CD14-positive monocyte (primary cell): ENCODE measurements at regions not wholly inside any gene's neighbourhood (a gene's known extent, or its start where the extent isn't known, plus 50 kb on each side); places are given as distances from the start of the nearest gene placed in this dataset.
A peak's percentile ranks its signal among the peaks of the same experiment; 100 is the strongest.

Experiments used
- DNase-seq, 3 donors: peaks; one replicate each; pipeline ENCODE4 v3.0.0-alpha.2; 2011 to 2022
- H2AFZ ChIP-seq: 2 replicates; pipeline ENCODE4 v1.6.0; 2012; ENCODE audit warnings: mild to moderate bottlenecking, low read depth, low read length, inconsistent platforms; ENCODE audit not compliant: insufficient read depth, poor library complexity, severe bottlenecking
- H3K27ac ChIP-seq, 2 donors: 1 replicate in 1 of 2; 2 replicates in 1 of 2; pipeline ENCODE4 v1.5.1; 2012 to 2013; ENCODE audit warnings: low read length in 2 of 2, control low read depth in 1 of 2, inconsistent platforms in 1 of 2, low read depth in 1 of 2, mild to moderate bottlenecking in 1 of 2
- H3K27me3 ChIP-seq, 2 donors: one replicate each; pipeline versions ENCODE4 v1.6.0 to v1.6.1; 2011 to 2013; ENCODE audit warnings: low read length in 2 of 2; ENCODE audit not compliant: control insufficient read depth in 2 of 2, insufficient read depth in 2 of 2
- H3K36me3 ChIP-seq, 2 donors: replicated peaks in 1 of 2; 1 replicate in 1 of 2; 2 replicates in 1 of 2; pipeline versions ENCODE4 v1.5.1 to v1.6.1; 2012 to 2013; ENCODE audit warnings: low read length in 2 of 2, control low read depth in 1 of 2, inconsistent platforms in 1 of 2, mild to moderate bottlenecking in 1 of 2; ENCODE audit not compliant: insufficient read depth in 2 of 2, control insufficient read depth in 1 of 2
- H3K4me1 ChIP-seq, 2 donors: 1 replicate in 1 of 2; 2 replicates in 1 of 2; pipeline versions ENCODE4 v1.5.1 to v1.6.1; 2012 to 2013; ENCODE audit warnings: low read length in 2 of 2, control low read depth in 1 of 2, inconsistent platforms in 1 of 2, mild to moderate bottlenecking in 1 of 2, moderate library complexity in 1 of 2; ENCODE audit not compliant: insufficient read depth in 2 of 2, control insufficient read depth in 1 of 2
- H3K4me2 ChIP-seq: replicated peaks from 2 replicates; pipeline ENCODE3; 2012; ENCODE audit warnings: low read length, moderate library complexity, mild to moderate bottlenecking; ENCODE audit not compliant: poor library complexity, severe bottlenecking; ENCODE audit errors: extremely low read depth
- H3K4me3 ChIP-seq, 3 experiments: fragments of 200-600 bp in 1 of 3; sonication (generic) in 1 of 3; replicated peaks in 1 of 3; 1 replicate in 2 of 3; 2 replicates in 1 of 3; pipeline ENCODE4 v1.5.1; 2011 to 2013; ENCODE audit warnings: low read length in 3 of 3, mild to moderate bottlenecking in 3 of 3, control low read depth in 2 of 3, low read depth in 2 of 3, inconsistent platforms in 1 of 3, moderate library complexity in 1 of 3
- H3K79me2 ChIP-seq: 2 replicates; pipeline ENCODE4 v1.6.0; 2012; ENCODE audit warnings: mild to moderate bottlenecking, control low read depth, inconsistent platforms, low read length, moderate library complexity; ENCODE audit not compliant: insufficient read depth
- H3K9ac ChIP-seq: 2 replicates; pipeline ENCODE4 v1.6.0; 2017; ENCODE audit warnings: low read length, mild to moderate bottlenecking; ENCODE audit not compliant: insufficient read depth, poor library complexity, severe bottlenecking
- H3K9me3 ChIP-seq, 2 donors: replicated peaks in 1 of 2; 1 replicate in 1 of 2; 2 replicates in 1 of 2; pipeline versions ENCODE4 v1.5.1 to v1.6.1; 2012 to 2013; ENCODE audit warnings: low read length in 2 of 2, control low read depth in 1 of 2; ENCODE audit not compliant: control insufficient read depth in 1 of 2, insufficient read depth in 1 of 2
- H4K20me1 ChIP-seq: 2 replicates; pipeline ENCODE4 v1.6.0; 2012; ENCODE audit warnings: mild to moderate bottlenecking, low read length, control low read depth, moderate library complexity; ENCODE audit not compliant: insufficient read depth
- H3K27ac Mint-ChIP-seq, 7 donors: one replicate each; pipeline ENCODE4 v1.8.0; 2020; ENCODE audit warnings: mild to moderate bottlenecking in 7 of 7, mixed read lengths in 7 of 7, moderate library complexity in 6 of 7, inconsistent platforms in 2 of 7
- H3K27me3 Mint-ChIP-seq, 3 donors: one replicate each; pipeline ENCODE4 v1.8.0; 2021 to 2022; ENCODE audit warnings: low read depth in 3 of 3, mild to moderate bottlenecking in 3 of 3, mixed read lengths in 3 of 3, moderate library complexity in 3 of 3, inconsistent platforms in 1 of 3
- H3K36me3 Mint-ChIP-seq, 2 donors: one replicate each; pipeline ENCODE4 v1.8.0; 2020; ENCODE audit warnings: mixed read lengths in 2 of 2, inconsistent platforms in 1 of 2, mild to moderate bottlenecking in 1 of 2
- H3K4me1 Mint-ChIP-seq: one replicate; pipeline ENCODE4 v1.8.0; 2020; ENCODE audit warnings: mild to moderate bottlenecking, mixed read lengths
- H3K4me3 Mint-ChIP-seq, 2 donors: one replicate each; pipeline ENCODE4 v1.8.0; 2020; ENCODE audit warnings: mild to moderate bottlenecking in 2 of 2, mixed read lengths in 2 of 2, moderate library complexity in 1 of 2
- H3K9me3 Mint-ChIP-seq, 7 donors: one replicate each; pipeline ENCODE4 v1.8.0; 2020 to 2022; ENCODE audit warnings: mixed read lengths in 7 of 7, mild to moderate bottlenecking in 6 of 7, moderate library complexity in 6 of 7, inconsistent platforms in 2 of 7
- WGBS: methylation state at CpG from one replicate; pipeline ENCODE4 v1.1.5; 2013; ENCODE audit warnings: missing lambda C conversion rate; ENCODE audit not compliant: insufficient coverage; 5-methylcytosine and 5-hydroxymethylcytosine counted together
- intact Hi-C, 2 donors: fragments of 100-400 bp; cut with micrococcal nuclease; formaldehyde crosslinking; loops; one replicate each; pipeline versions ENCODE4 v1.15.0 to v1.15.1; 2023
- TF ChIP-seq, protein P1 (sequence below): fragments of 200-600 bp; IDR thresholded peaks from one replicate; pipeline ENCODE4 v1.8.0; 2022; ENCODE audit warnings: antibody characterized with exemption, mild to moderate bottlenecking

DNA sequence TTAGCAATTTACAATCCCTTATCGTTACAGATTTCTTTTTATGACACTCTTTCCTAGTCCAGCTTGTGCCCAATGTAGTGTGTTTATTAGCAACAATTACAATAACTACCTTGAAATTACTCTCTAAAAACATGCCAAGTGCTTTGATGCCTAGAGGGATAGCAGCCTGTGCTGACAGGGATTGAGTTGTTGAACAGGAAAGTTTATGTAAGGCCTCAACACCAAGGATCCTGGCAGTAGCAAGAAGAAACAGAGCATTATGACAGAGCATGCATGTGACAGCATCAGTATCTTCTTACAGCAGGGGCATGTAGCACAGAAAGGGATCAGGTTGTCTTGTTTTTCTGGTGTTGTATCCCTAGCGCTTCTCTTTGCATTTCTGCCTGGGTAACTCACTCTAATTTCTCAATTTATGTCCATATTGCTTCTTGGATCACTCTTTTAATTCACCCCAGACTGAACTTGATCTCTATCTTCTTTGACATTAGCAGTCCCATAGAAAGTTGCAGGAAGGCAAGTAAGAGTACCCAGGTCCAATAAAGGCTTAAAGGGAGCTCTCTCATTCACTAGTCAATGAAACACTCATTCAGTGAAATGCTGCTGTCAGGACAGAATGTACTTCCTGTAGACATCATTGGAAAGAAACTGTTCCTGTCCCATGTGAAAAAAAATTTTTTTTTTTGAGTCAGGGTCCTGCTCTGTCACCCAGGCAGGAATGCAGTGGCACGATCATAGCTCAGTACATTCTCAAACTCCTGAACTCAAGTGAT lies 220.0 kb upstream of the GRIP1 start:
- no peak overlapping the region for H2AFZ ChIP-seq
- no peaks in the 10 kb centered on the region for H3K36me3 Mint-ChIP-seq
- H3K4me3 ChIP-seq, result no peak overlapping the region
- no peak overlapping the region for H3K27ac ChIP-seq
- DNase-seq, result no peak
- H3K27me3 ChIP-seq, result no peaks in the 10 kb centered on the region
- no peak overlapping the region for H3K4me3 Mint-ChIP-seq
- peak overlapping the region in 1 of 7 donors; percentile 76 for H3K27ac Mint-ChIP-seq
- peaks cover 27% of the 10 kb centered on the region for H3K4me1 Mint-ChIP-seq
- peaks cover 0 to 4% (median 0%) of the 10 kb centered on the region in 7 donors for H3K9me3 Mint-ChIP-seq
- no peak overlapping the region for H3K9ac ChIP-seq
- H4K20me1 ChIP-seq, result no peaks in the 10 kb centered on the region
- peaks cover 13 to 18% of the 10 kb centered on the region in 2 donors for H3K4me1 ChIP-seq
- H3K27me3 Mint-ChIP-seq, result no peaks in the 10 kb centered on the region
- TF ChIP-seq, protein P1, sequence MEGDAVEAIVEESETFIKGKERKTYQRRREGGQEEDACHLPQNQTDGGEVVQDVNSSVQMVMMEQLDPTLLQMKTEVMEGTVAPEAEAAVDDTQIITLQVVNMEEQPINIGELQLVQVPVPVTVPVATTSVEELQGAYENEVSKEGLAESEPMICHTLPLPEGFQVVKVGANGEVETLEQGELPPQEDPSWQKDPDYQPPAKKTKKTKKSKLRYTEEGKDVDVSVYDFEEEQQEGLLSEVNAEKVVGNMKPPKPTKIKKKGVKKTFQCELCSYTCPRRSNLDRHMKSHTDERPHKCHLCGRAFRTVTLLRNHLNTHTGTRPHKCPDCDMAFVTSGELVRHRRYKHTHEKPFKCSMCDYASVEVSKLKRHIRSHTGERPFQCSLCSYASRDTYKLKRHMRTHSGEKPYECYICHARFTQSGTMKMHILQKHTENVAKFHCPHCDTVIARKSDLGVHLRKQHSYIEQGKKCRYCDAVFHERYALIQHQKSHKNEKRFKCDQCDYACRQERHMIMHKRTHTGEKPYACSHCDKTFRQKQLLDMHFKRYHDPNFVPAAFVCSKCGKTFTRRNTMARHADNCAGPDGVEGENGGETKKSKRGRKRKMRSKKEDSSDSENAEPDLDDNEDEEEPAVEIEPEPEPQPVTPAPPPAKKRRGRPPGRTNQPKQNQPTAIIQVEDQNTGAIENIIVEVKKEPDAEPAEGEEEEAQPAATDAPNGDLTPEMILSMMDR, result no peak
- WGBS, result no CpG with 5 or more reads among the region's 3 CpGs
- H3K36me3 ChIP-seq, result no peaks in the 10 kb centered on the region
- intact Hi-C loops, result no loop called here
- H3K9me3 ChIP-seq, result no peaks in the 10 kb centered on the region
- no peaks in the 10 kb centered on the region for H3K79me2 ChIP-seq
- no peak overlapping the region for H3K4me2 ChIP-seq

DNA sequence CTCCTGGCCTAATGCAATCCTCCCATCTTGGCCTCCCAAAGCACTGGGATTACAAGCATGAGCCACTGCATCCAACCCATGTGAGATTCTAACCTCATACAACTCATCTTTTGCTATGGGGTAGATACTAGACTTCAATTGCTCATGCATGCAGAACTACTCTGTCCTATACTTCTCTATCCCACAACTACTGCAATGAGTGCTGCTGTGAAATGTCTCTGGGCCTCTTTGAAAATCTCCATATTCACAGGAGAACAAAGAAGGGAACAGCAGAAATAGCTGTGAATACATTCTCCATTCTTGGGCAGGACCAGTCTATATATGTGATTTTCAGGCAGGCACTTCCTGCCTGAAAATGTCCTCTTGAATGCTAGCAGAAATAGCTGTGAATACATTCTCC lies 220.7 kb upstream of the GRIP1 start:
- no peak for DNase-seq
- Mint-ChIP-seq H3K9me3 (peaks cover 0 to 2% (median 0%) of the 10 kb centered on the region in 7 donors), H3K27ac (no peak overlapping the region), H3K36me3 (no peaks in the 10 kb centered on the region), H3K4me3 (no peak overlapping the region), H3K27me3 (no peaks in the 10 kb centered on the region), H3K4me1 (peaks cover 27% of the 10 kb centered on the region)
- H2AFZ ChIP-seq, result no peak overlapping the region
- no peaks in the 10 kb centered on the region for H3K79me2 ChIP-seq
- no peaks in the 10 kb centered on the region for H3K27me3 ChIP-seq
- H3K9ac ChIP-seq, result no peak overlapping the region
- intact Hi-C loops, result no loop called here
- no peak overlapping the region for H3K4me3 ChIP-seq
- H3K9me3 ChIP-seq, result no peaks in the 10 kb centered on the region
- TF ChIP-seq, protein P1, result no peak
- no peaks in the 10 kb centered on the region for H3K36me3 ChIP-seq
- peaks cover 13 to 18% of the 10 kb centered on the region in 2 donors for H3K4me1 ChIP-seq
- H4K20me1 ChIP-seq, result no peaks in the 10 kb centered on the region
- H3K27ac ChIP-seq, result no peak overlapping the region
- H3K4me2 ChIP-seq, result no peak overlapping the region
